ENCODE measurements at regions not wholly inside any gene's neighbourhood (a gene's known extent, or its start where the extent isn't known, plus 50 kb on each side); places are given as distances from the start of the nearest gene placed in this dataset.
"Not testable (repeated sequence)": the region's sequence is repeated elsewhere in the genome, so short reads cannot be mapped to it uniquely, and the experiment has no call there.

- no peak overlapping the region for H3K27ac ChIP-seq (replicated peaks)
- H3K4me3 ChIP-seq (replicated peaks; ENCODE audit: insufficient read depth, low read length) = no peak overlapping the region
- TF ChIP-seq CTCF (IDR thresholded peaks at IDR 0.05; ENCODE audit: insufficient read depth, low read length) (no peak), SPI1 (IDR thresholded peaks at IDR 0.05; ENCODE audit: borderline replicate concordance, low read depth) (no peak), POLR2AphosphoS5 (IDR thresholded peaks at IDR 0.05; ENCODE audit: low read depth) (no peak), REST (IDR thresholded peaks at IDR 0.05; ENCODE audit: insufficient replicate concordance, low read depth) (no peak), GABPA (IDR thresholded peaks at IDR 0.05; ENCODE audit: low read depth) (no peak)
- H3K27me3 ChIP-seq (ENCODE audit: insufficient read depth, poor library complexity, severe bottlenecking) = no peaks in the 10 kb centered on the region
- no peak for DNase-seq (ENCODE audit: low read depth in 1 of 2, low spot score in 1 of 2)
Observed at GRCh38 chr14:28831126-28831525, 64.5 kb downstream of the FOXG1 start.

GRCh38 chr14:28842569-28842968, 76.0 kb downstream of the FOXG1 start:
- DNase-seq (ENCODE audit: low read depth in 1 of 2, low spot score in 1 of 2); H3K27ac ChIP-seq (replicated peaks); H3K4me3 ChIP-seq (replicated peaks; ENCODE audit: insufficient read depth, low read length); H3K27me3 ChIP-seq (ENCODE audit: insufficient read depth, poor library complexity, severe bottlenecking): not testable (repeated sequence)

- no peak for DNase-seq (ENCODE audit: low read depth in 1 of 2, low spot score in 1 of 2)
- Histone ChIP-seq H3K4me3 (replicated peaks; ENCODE audit: insufficient read depth, low read length) (no peak overlapping the region), H3K27me3 (ENCODE audit: insufficient read depth, poor library complexity, severe bottlenecking) (no peaks in the 10 kb centered on the region), H3K27ac (replicated peaks) (no peak overlapping the region)
- TF ChIP-seq REST (IDR thresholded peaks at IDR 0.05; ENCODE audit: insufficient replicate concordance, low read depth) (no peak), POLR2AphosphoS5 (IDR thresholded peaks at IDR 0.05; ENCODE audit: low read depth) (no peak)
Observed at GRCh38 chr14:28867571-28867970, 101.0 kb downstream of the FOXG1 start.

GRCh38 chr14:28870033-28870564, 103.5 kb downstream of the FOXG1 start:
- H3K4me3 ChIP-seq (replicated peaks; ENCODE audit: insufficient read depth, low read length) = no peak overlapping the region
- H3K27ac ChIP-seq (replicated peaks) = no peak overlapping the region
- TF ChIP-seq REST (IDR thresholded peaks at IDR 0.05; ENCODE audit: insufficient replicate concordance, low read depth) (no peak), CTCF (IDR thresholded peaks at IDR 0.05; ENCODE audit: insufficient read depth, low read length) (no peak), GABPA (IDR thresholded peaks at IDR 0.05; ENCODE audit: low read depth) (no peak)
- no peaks in the 10 kb centered on the region for H3K27me3 ChIP-seq (ENCODE audit: insufficient read depth, poor library complexity, severe bottlenecking)
- DNase-seq (ENCODE audit: low read depth in 1 of 2, low spot score in 1 of 2) = no peak
